Loucy (cell line): ENCODE measurements at regions not wholly inside any gene's neighbourhood (a gene's known extent, or its start where the extent isn't known, plus 50 kb on each side); places are given as distances from the start of the nearest gene placed in this dataset.

Experiments used
- H2AFZ ChIP-seq: fragments of 200-600 bp; sonication (generic); 2 replicates; pipeline ENCODE4 v1.6.0; 2016; ENCODE audit warnings: antibody characterized with exemption, mild to moderate bottlenecking, low read length, moderate library complexity
- H3F3A ChIP-seq: fragments of 200-600 bp; 2 replicates; pipeline ENCODE4 v1.6.0; 2016; ENCODE audit warnings: antibody characterized with exemption, low read depth, mild to moderate bottlenecking
- H3K27me3 ChIP-seq: fragments of 200-600 bp; sonication (generic); 2 replicates; pipeline ENCODE4 v1.6.1; 2014; ENCODE audit warnings: low read length, mild to moderate bottlenecking; ENCODE audit not compliant: insufficient read depth, poor library complexity, severe bottlenecking
- H3K36me3 ChIP-seq: fragments of 200-600 bp; sonication (generic); 2 replicates; pipeline ENCODE4 v1.6.1; 2016; ENCODE audit warnings: low read length; ENCODE audit not compliant: insufficient read depth
- H3K4me1 ChIP-seq: fragments of 200-600 bp; sonication (generic); 2 replicates; pipeline ENCODE4 v1.5.1; 2014; ENCODE audit warnings: low read length, mild to moderate bottlenecking; ENCODE audit not compliant: insufficient read depth, poor library complexity, severe bottlenecking
- H3K4me2 ChIP-seq: fragments of 200-600 bp; sonication (generic); 2 replicates; pipeline ENCODE4 v1.6.0; 2014; ENCODE audit warnings: antibody characterized with exemption, low read length, low read depth, mild to moderate bottlenecking; ENCODE audit not compliant: poor library complexity, severe bottlenecking
- H3K4me3 ChIP-seq: fragments of 200-600 bp; sonication (generic); 2 replicates; pipeline ENCODE4 v1.5.1; 2014; ENCODE audit warnings: low read length, mild to moderate bottlenecking, mixed read lengths; ENCODE audit not compliant: poor library complexity, severe bottlenecking
- H3K79me2 ChIP-seq: fragments of 200-600 bp; sonication (generic); 2 replicates; pipeline ENCODE4 v1.6.1; 2014; ENCODE audit warnings: low read length; ENCODE audit not compliant: insufficient read depth
- H3K9ac ChIP-seq: fragments of 200-600 bp; sonication (generic); 2 replicates; pipeline ENCODE4 v1.6.0; 2014; ENCODE audit warnings: mild to moderate bottlenecking, low read depth, low read length, moderate library complexity; ENCODE audit not compliant: poor library complexity, severe bottlenecking
- H3K9me2 ChIP-seq: fragments of 200-600 bp; sonication (generic); replicated peaks from 2 replicates; pipeline ENCODE4 v1.6.1; 2016; ENCODE audit warnings: low read depth, low read length, mixed read lengths
- H3K9me3 ChIP-seq: fragments of 200-600 bp; sonication (generic); 2 replicates; pipeline ENCODE4 v1.6.1; 2014; ENCODE audit warnings: mild to moderate bottlenecking, antibody characterized with exemption, low read length, low read depth; ENCODE audit not compliant: insufficient read depth
- H4K20me1 ChIP-seq: fragments of 200-600 bp; sonication (generic); 2 replicates; pipeline ENCODE4 v1.6.0; 2014; ENCODE audit warnings: antibody characterized with exemption, low read length, mild to moderate bottlenecking; ENCODE audit not compliant: insufficient read depth, poor library complexity, severe bottlenecking
- EZH2phosphoT487 ChIP-seq: fragments of 200-600 bp; IDR thresholded peaks from 2 replicates; pipeline ENCODE4 v1.6.1; 2018; ENCODE audit warnings: antibody characterized with exemption, mild to moderate bottlenecking, moderate library complexity, borderline replicate concordance
- TF ChIP-seq, protein P1 (sequence below): fragments of 200-600 bp; sonication (generic); conservative IDR thresholded peaks from 2 replicates; pipeline ENCODE4 v1.5.1; 2014; ENCODE audit warnings: mild to moderate bottlenecking, antibody characterized with exemption, low read length

DNA sequence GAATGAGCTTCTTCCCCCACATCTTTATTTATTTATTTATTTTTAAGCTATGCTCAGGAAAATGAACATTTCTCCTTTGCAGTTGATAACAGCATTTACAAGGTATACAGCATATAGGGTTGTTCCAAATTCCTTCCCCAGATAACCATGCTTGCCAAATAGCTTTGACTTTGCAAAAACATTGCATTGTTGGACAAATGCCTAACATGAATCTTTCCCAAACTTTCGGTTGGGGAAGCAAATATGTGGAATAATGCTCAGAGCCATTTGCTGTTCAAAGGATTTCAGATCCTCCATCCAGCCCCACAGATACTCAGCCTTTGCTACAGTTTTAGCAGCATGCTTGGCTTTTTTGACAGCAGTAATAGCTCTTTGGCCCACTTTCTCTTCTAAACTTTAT lies 127.2 kb upstream of the AGA start:
- H3K27me3 ChIP-seq = no peaks in the 10 kb centered on the region
- no peaks in the 10 kb centered on the region for H3K9me2 ChIP-seq
- no peak overlapping the region for H3K4me3 ChIP-seq
- H3K4me2 ChIP-seq = no peak overlapping the region
- H3K9me3 ChIP-seq = no peaks in the 10 kb centered on the region
- H3F3A ChIP-seq = no peaks in the 10 kb centered on the region
- no peak for TF ChIP-seq EZH2phosphoT487
- TF ChIP-seq, protein P1, sequence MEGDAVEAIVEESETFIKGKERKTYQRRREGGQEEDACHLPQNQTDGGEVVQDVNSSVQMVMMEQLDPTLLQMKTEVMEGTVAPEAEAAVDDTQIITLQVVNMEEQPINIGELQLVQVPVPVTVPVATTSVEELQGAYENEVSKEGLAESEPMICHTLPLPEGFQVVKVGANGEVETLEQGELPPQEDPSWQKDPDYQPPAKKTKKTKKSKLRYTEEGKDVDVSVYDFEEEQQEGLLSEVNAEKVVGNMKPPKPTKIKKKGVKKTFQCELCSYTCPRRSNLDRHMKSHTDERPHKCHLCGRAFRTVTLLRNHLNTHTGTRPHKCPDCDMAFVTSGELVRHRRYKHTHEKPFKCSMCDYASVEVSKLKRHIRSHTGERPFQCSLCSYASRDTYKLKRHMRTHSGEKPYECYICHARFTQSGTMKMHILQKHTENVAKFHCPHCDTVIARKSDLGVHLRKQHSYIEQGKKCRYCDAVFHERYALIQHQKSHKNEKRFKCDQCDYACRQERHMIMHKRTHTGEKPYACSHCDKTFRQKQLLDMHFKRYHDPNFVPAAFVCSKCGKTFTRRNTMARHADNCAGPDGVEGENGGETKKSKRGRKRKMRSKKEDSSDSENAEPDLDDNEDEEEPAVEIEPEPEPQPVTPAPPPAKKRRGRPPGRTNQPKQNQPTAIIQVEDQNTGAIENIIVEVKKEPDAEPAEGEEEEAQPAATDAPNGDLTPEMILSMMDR = no peak
- no peak overlapping the region for H2AFZ ChIP-seq
- no peak overlapping the region for H3K9ac ChIP-seq
- no peaks in the 10 kb centered on the region for H4K20me1 ChIP-seq
- H3K79me2 ChIP-seq = no peaks in the 10 kb centered on the region
- H3K36me3 ChIP-seq = no peaks in the 10 kb centered on the region
- H3K4me1 ChIP-seq = no peaks in the 10 kb centered on the region

- TF ChIP-seq, protein P1 = no peak
- no peak for TF ChIP-seq EZH2phosphoT487
- no peak overlapping the region for H3K4me2 ChIP-seq
- no peaks in the 10 kb centered on the region for H3K4me1 ChIP-seq
- no peaks in the 10 kb centered on the region for H4K20me1 ChIP-seq
- H3K4me3 ChIP-seq = no peak overlapping the region
- no peaks in the 10 kb centered on the region for H3K27me3 ChIP-seq
- no peaks in the 10 kb centered on the region for H3F3A ChIP-seq
- no peaks in the 10 kb centered on the region for H3K9me3 ChIP-seq
- no peaks in the 10 kb centered on the region for H3K36me3 ChIP-seq
- no peaks in the 10 kb centered on the region for H3K9me2 ChIP-seq
- no peak overlapping the region for H3K9ac ChIP-seq
- H2AFZ ChIP-seq = no peak overlapping the region
- H3K79me2 ChIP-seq = no peaks in the 10 kb centered on the region
Observed at GRCh38 chr4:177573507-177573906, 131.3 kb upstream of the AGA start.

- Histone ChIP-seq H3K9ac (no peak overlapping the region), H4K20me1 (no peaks in the 10 kb centered on the region), H3K9me3 (no peaks in the 10 kb centered on the region), H3K27me3 (no peaks in the 10 kb centered on the region), H3K4me1 (no peaks in the 10 kb centered on the region), H3K4me3 (no peak overlapping the region), H3K9me2 (no peaks in the 10 kb centered on the region), H3K4me2 (no peak overlapping the region), H3F3A (no peaks in the 10 kb centered on the region), H2AFZ (no peak overlapping the region), H3K36me3 (no peaks in the 10 kb centered on the region), H3K79me2 (no peaks in the 10 kb centered on the region)
- no peak for TF ChIP-seq EZH2phosphoT487
- TF ChIP-seq, protein P1 = no peak
Observed at GRCh38 chr4:177574446-177574845, 132.2 kb upstream of the AGA start.
